ENCODE measurements at regions not wholly inside any gene's neighbourhood (a gene's known extent, or its start where the extent isn't known, plus 50 kb on each side); places are given as distances from the start of the nearest gene placed in this dataset.

DNA sequence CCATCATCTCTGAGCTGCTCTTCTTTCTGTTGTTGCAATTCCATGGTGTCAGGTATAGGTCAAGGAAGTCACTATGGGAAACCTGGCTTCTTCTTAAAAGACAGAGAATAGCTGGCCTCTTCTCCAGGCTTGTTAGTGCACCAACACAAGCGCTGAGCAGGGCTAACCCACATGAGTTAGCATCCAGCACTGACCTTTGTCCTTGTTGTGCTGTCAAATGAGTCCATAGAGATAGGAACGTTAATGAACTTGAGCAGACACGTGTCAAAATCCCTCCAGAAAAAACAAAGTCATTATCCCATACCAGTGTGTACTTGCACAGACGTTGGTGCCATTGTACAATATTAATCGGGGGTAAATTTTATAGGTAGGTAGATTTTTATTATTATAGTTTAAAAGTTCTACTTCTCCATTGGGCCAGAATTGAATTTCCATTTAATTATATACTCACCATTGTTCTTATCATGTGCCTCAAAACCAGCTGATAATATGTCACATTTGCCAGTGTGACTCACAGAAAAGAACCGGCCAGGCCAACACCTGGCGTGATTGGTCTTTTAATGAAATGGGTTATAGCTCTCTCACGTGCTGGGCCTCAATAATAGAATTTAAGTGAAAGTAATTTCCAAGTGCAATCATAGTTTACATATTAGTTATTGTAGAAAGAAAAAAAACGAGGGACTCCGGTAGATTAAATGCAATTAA, 468.8 kb upstream of the MGMT start (continued):
- TF ChIP-seq, protein P1, sequence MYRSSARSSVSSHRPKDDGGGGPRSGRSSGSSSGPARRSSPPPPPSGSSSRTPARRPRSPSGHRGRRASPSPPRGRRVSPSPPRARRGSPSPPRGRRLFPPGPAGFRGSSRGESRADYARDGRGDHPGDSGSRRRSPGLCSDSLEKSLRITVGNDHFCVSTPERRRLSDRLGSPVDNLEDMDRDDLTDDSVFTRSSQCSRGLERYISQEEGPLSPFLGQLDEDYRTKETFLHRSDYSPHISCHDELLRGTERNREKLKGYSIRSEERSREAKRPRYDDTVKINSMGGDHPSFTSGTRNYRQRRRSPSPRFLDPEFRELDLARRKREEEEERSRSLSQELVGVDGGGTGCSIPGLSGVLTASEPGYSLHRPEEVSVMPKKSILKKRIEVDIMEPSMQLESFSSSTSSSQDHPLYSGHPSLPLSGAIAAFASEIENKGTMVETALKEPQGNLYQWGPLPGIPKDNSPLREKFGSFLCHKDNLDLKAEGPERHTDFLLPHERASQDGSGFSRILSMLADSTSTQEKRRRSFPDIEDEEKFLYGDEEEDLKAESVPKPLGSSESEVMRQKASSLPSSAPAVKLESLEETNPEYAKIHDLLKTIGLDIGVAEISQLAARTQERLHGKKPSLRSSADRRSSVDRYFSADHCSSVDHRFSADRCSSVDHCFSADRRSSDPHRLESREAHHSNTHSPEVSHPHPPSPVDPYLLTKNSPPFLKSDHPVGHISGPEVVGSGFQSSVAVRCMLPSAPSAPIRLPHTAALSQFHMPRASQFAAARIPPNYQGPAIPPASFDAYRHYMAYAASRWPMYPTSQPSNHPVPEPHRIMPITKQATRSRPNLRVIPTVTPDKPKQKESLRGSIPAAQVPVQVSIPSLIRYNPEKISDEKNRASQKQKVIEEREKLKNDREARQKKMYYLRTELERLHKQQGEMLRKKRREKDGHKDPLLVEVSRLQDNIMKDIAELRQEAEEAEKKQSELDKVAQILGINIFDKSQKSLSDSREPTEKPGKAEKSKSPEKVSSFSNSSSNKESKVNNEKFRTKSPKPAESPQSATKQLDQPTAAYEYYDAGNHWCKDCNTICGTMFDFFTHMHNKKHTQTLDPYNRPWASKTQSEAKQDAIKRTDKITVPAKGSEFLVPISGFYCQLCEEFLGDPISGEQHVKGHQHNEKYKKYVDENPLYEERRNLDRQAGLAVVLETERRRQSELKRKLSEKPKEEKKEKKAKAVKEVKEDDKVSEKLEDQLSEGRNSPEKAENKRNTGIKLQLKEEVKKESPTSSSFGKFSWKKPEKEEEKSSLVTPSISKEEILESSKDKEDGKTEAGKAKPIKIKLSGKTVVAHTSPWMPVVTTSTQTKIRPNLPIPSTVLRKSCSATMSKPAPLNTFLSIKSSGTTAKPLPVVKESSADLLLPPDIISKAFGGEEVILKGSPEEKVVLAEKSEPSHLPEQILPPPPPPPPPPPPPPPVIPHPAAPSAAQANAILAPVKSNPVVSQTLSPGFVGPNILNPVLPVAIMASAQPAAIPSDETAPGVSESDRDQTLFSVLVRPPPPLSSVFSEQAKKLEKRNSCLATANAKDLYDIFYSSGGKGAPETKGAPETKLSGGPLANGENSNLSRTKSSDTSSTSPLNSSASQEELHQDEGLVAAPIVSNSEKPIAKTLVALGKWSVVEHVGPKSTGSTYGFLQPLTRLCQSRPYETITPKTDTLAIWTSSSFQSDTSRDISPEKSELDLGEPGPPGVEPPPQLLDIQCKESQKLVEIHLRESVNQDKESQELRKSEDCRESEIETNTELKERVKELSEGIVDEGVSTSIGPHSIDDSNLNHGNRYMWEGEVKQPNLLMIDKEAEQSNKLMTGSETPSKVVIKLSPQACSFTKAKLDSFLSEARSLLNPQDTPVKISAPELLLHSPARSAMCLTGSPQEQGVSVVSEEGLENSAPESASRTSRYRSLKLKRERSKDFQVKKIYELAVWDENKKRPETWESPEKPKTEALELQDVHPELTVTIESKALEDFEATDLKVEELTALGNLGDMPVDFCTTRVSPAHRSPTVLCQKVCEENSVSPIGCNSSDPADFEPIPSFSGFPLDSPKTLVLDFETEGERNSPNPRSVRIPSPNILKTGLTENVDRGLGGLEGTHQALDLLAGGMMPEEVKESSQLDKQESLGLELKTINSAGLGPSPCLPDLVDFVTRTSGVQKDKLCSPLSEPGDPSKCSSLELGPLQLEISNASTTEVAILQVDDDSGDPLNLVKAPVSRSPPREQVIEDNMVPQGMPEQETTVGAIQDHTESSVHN (IDR thresholded peaks at IDR 0.05; ENCODE audit: borderline replicate concordance in 1 of 2, low read depth in 1 of 2), result no peak
- TF ChIP-seq, protein P2, sequence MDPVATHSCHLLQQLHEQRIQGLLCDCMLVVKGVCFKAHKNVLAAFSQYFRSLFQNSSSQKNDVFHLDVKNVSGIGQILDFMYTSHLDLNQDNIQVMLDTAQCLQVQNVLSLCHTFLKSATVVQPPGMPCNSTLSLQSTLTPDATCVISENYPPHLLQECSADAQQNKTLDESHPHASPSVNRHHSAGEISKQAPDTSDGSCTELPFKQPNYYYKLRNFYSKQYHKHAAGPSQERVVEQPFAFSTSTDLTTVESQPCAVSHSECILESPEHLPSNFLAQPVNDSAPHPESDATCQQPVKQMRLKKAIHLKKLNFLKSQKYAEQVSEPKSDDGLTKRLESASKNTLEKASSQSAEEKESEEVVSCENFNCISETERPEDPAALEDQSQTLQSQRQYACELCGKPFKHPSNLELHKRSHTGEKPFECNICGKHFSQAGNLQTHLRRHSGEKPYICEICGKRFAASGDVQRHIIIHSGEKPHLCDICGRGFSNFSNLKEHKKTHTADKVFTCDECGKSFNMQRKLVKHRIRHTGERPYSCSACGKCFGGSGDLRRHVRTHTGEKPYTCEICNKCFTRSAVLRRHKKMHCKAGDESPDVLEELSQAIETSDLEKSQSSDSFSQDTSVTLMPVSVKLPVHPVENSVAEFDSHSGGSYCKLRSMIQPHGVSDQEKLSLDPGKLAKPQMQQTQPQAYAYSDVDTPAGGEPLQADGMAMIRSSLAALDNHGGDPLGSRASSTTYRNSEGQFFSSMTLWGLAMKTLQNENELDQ (CRISPR knock-in tag; IDR thresholded peaks at IDR 0.05; ENCODE audit: borderline replicate concordance), result no peak
- TF ChIP-seq PML (IDR thresholded peaks at IDR 0.05; ENCODE audit: low read length), result no peak
- TF ChIP-seq SP1 (CRISPR knock-in tag; IDR thresholded peaks at IDR 0.05), result no peak
- TF ChIP-seq ADNP (tag; IDR thresholded peaks at IDR 0.05), result no peak
- TF ChIP-seq, protein P3, sequence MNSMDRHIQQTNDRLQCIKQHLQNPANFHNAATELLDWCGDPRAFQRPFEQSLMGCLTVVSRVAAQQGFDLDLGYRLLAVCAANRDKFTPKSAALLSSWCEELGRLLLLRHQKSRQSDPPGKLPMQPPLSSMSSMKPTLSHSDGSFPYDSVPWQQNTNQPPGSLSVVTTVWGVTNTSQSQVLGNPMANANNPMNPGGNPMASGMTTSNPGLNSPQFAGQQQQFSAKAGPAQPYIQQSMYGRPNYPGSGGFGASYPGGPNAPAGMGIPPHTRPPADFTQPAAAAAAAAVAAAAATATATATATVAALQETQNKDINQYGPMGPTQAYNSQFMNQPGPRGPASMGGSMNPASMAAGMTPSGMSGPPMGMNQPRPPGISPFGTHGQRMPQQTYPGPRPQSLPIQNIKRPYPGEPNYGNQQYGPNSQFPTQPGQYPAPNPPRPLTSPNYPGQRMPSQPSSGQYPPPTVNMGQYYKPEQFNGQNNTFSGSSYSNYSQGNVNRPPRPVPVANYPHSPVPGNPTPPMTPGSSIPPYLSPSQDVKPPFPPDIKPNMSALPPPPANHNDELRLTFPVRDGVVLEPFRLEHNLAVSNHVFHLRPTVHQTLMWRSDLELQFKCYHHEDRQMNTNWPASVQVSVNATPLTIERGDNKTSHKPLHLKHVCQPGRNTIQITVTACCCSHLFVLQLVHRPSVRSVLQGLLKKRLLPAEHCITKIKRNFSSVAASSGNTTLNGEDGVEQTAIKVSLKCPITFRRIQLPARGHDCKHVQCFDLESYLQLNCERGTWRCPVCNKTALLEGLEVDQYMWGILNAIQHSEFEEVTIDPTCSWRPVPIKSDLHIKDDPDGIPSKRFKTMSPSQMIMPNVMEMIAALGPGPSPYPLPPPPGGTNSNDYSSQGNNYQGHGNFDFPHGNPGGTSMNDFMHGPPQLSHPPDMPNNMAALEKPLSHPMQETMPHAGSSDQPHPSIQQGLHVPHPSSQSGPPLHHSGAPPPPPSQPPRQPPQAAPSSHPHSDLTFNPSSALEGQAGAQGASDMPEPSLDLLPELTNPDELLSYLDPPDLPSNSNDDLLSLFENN (IDR thresholded peaks at IDR 0.05; ENCODE audit: low read depth in 2 of 2, low read length in 2 of 2), result no peak
- TF ChIP-seq SRSF9 (IDR thresholded peaks at IDR 0.05; ENCODE audit: borderline replicate concordance, low read depth, low read length), result no peak

Data from K562 (cell line).